K562 (cell line): ENCODE measurements at regions not wholly inside any gene's neighbourhood (a gene's known extent, or its start where the extent isn't known, plus 50 kb on each side); places are given as distances from the start of the nearest gene placed in this dataset.

ENCODE experiments used
- BRCA1 ChIP-seq, 2 experiments: fragments of 450-650 bp in 1 of 2; sonication (generic) in 1 of 2; formaldehyde crosslinking in 1 of 2; IDR thresholded peaks; 2 replicates each; pipeline versions ENCODE4 v1.5.0 to v1.6.1; 2017 to 2020; ENCODE audit warnings: mild to moderate bottlenecking in 1 of 2, missing genetic modification reagents in 1 of 2
- POLR2AphosphoS5 ChIP-seq: IDR thresholded peaks from 2 replicates; pipeline ENCODE4 v1.6.1; 2011; ENCODE audit warnings: mild to moderate bottlenecking, low read depth, low read length, moderate library complexity; ENCODE audit not compliant: control insufficient read depth, insufficient read depth
- ZBTB1 ChIP-seq: sonication (generic); formaldehyde crosslinking; IDR thresholded peaks from 2 replicates; pipeline ENCODE4 v1.8.1; 2023; ENCODE audit warnings: missing genetic modification reagents, low read depth, mild to moderate bottlenecking, borderline replicate concordance
- ZFP36 ChIP-seq: fragments of 150-350 bp; IDR thresholded peaks from 2 replicates; pipeline ENCODE4 v1.6.1; 2018; ENCODE audit warnings: low read length, low read depth; ENCODE audit not compliant: partially characterized antibody
- ZNF12 ChIP-seq: sonication (generic); formaldehyde crosslinking; IDR thresholded peaks from 2 replicates; pipeline ENCODE4 v1.4.0; 2020; ENCODE audit warnings: mild to moderate bottlenecking, missing genetic modification reagents
- TF ChIP-seq, protein P1 (sequence below), 3 experiments: IDR thresholded peaks in 2 of 3; conservative IDR thresholded peaks in 1 of 3; 2 replicates each; pipeline ENCODE4 v1.5.1; 2011 to 2012; ENCODE audit warnings: low read length in 3 of 3, mild to moderate bottlenecking in 3 of 3, control low read depth in 2 of 3, improper control_type of control experiment in 1 of 3, inconsistent platforms in 1 of 3, low read depth in 1 of 3, mixed read lengths in 1 of 3, moderate library complexity in 1 of 3; ENCODE audit not compliant: insufficient read depth in 2 of 3

- TF ChIP-seq ZFP36: no peak
- TF ChIP-seq POLR2AphosphoS5: no peak
- TF ChIP-seq ZNF12 (CRISPR knock-in tag): no peak
- TF ChIP-seq BRCA1 (IDR thresholded peaks at IDR 0.05): no peak
- TF ChIP-seq BRCA1 (CRISPR knock-in tag; IDR thresholded peaks at IDR 0.05): no peak
- TF ChIP-seq, protein P1, sequence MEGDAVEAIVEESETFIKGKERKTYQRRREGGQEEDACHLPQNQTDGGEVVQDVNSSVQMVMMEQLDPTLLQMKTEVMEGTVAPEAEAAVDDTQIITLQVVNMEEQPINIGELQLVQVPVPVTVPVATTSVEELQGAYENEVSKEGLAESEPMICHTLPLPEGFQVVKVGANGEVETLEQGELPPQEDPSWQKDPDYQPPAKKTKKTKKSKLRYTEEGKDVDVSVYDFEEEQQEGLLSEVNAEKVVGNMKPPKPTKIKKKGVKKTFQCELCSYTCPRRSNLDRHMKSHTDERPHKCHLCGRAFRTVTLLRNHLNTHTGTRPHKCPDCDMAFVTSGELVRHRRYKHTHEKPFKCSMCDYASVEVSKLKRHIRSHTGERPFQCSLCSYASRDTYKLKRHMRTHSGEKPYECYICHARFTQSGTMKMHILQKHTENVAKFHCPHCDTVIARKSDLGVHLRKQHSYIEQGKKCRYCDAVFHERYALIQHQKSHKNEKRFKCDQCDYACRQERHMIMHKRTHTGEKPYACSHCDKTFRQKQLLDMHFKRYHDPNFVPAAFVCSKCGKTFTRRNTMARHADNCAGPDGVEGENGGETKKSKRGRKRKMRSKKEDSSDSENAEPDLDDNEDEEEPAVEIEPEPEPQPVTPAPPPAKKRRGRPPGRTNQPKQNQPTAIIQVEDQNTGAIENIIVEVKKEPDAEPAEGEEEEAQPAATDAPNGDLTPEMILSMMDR (IDR thresholded peaks at IDR 0.05 in 2 of 3, conservative IDR thresholded peaks at IDR 0.05 in 1 of 3; ENCODE audit: insufficient read depth in 2 of 3, low read depth in 1 of 3, low read length in 3 of 3): no peak
- no peak for TF ChIP-seq ZBTB1 (CRISPR knock-in tag)
Measured at GRCh38 chr13:62702502-62702901, 1286.9 kb upstream of the PCDH20 start.
